CD14-positive monocyte (primary cell): ENCODE measurements at regions not wholly inside any gene's neighbourhood (a gene's known extent, or its start where the extent isn't known, plus 50 kb on each side); places are given as distances from the start of the nearest gene placed in this dataset.

Experiments
- DNase-seq, 3 donors: peaks; one replicate each; pipeline ENCODE4 v3.0.0-alpha.2; 2011 to 2022
- H2AFZ ChIP-seq: 2 replicates; pipeline ENCODE4 v1.6.0; 2012; ENCODE audit warnings: mild to moderate bottlenecking, low read depth, low read length, inconsistent platforms; ENCODE audit not compliant: insufficient read depth, poor library complexity, severe bottlenecking
- H3K27ac ChIP-seq, 2 donors: 1 replicate in 1 of 2; 2 replicates in 1 of 2; pipeline ENCODE4 v1.5.1; 2012 to 2013; ENCODE audit warnings: low read length in 2 of 2, control low read depth in 1 of 2, inconsistent platforms in 1 of 2, low read depth in 1 of 2, mild to moderate bottlenecking in 1 of 2
- H3K27me3 ChIP-seq, 2 donors: one replicate each; pipeline versions ENCODE4 v1.6.0 to v1.6.1; 2011 to 2013; ENCODE audit warnings: low read length in 2 of 2; ENCODE audit not compliant: control insufficient read depth in 2 of 2, insufficient read depth in 2 of 2
- H3K36me3 ChIP-seq, 2 donors: replicated peaks in 1 of 2; 1 replicate in 1 of 2; 2 replicates in 1 of 2; pipeline versions ENCODE4 v1.5.1 to v1.6.1; 2012 to 2013; ENCODE audit warnings: low read length in 2 of 2, control low read depth in 1 of 2, inconsistent platforms in 1 of 2, mild to moderate bottlenecking in 1 of 2; ENCODE audit not compliant: insufficient read depth in 2 of 2, control insufficient read depth in 1 of 2
- H3K4me1 ChIP-seq, 2 donors: 1 replicate in 1 of 2; 2 replicates in 1 of 2; pipeline versions ENCODE4 v1.5.1 to v1.6.1; 2012 to 2013; ENCODE audit warnings: low read length in 2 of 2, control low read depth in 1 of 2, inconsistent platforms in 1 of 2, mild to moderate bottlenecking in 1 of 2, moderate library complexity in 1 of 2; ENCODE audit not compliant: insufficient read depth in 2 of 2, control insufficient read depth in 1 of 2
- H3K4me2 ChIP-seq: replicated peaks from 2 replicates; pipeline ENCODE3; 2012; ENCODE audit warnings: low read length, moderate library complexity, mild to moderate bottlenecking; ENCODE audit not compliant: poor library complexity, severe bottlenecking; ENCODE audit errors: extremely low read depth
- H3K4me3 ChIP-seq, 3 experiments: fragments of 200-600 bp in 1 of 3; sonication (generic) in 1 of 3; replicated peaks in 1 of 3; 1 replicate in 2 of 3; 2 replicates in 1 of 3; pipeline ENCODE4 v1.5.1; 2011 to 2013; ENCODE audit warnings: low read length in 3 of 3, mild to moderate bottlenecking in 3 of 3, control low read depth in 2 of 3, low read depth in 2 of 3, inconsistent platforms in 1 of 3, moderate library complexity in 1 of 3
- H3K79me2 ChIP-seq: 2 replicates; pipeline ENCODE4 v1.6.0; 2012; ENCODE audit warnings: mild to moderate bottlenecking, control low read depth, inconsistent platforms, low read length, moderate library complexity; ENCODE audit not compliant: insufficient read depth
- H3K9ac ChIP-seq: 2 replicates; pipeline ENCODE4 v1.6.0; 2017; ENCODE audit warnings: low read length, mild to moderate bottlenecking; ENCODE audit not compliant: insufficient read depth, poor library complexity, severe bottlenecking
- H3K9me3 ChIP-seq, 2 donors: replicated peaks in 1 of 2; 1 replicate in 1 of 2; 2 replicates in 1 of 2; pipeline versions ENCODE4 v1.5.1 to v1.6.1; 2012 to 2013; ENCODE audit warnings: low read length in 2 of 2, control low read depth in 1 of 2; ENCODE audit not compliant: control insufficient read depth in 1 of 2, insufficient read depth in 1 of 2
- H4K20me1 ChIP-seq: 2 replicates; pipeline ENCODE4 v1.6.0; 2012; ENCODE audit warnings: mild to moderate bottlenecking, low read length, control low read depth, moderate library complexity; ENCODE audit not compliant: insufficient read depth
- H3K27ac Mint-ChIP-seq, 7 donors: one replicate each; pipeline ENCODE4 v1.8.0; 2020; ENCODE audit warnings: mild to moderate bottlenecking in 7 of 7, mixed read lengths in 7 of 7, moderate library complexity in 6 of 7, inconsistent platforms in 2 of 7
- H3K27me3 Mint-ChIP-seq, 3 donors: one replicate each; pipeline ENCODE4 v1.8.0; 2021 to 2022; ENCODE audit warnings: low read depth in 3 of 3, mild to moderate bottlenecking in 3 of 3, mixed read lengths in 3 of 3, moderate library complexity in 3 of 3, inconsistent platforms in 1 of 3
- H3K36me3 Mint-ChIP-seq, 2 donors: one replicate each; pipeline ENCODE4 v1.8.0; 2020; ENCODE audit warnings: mixed read lengths in 2 of 2, inconsistent platforms in 1 of 2, mild to moderate bottlenecking in 1 of 2
- H3K4me1 Mint-ChIP-seq: one replicate; pipeline ENCODE4 v1.8.0; 2020; ENCODE audit warnings: mild to moderate bottlenecking, mixed read lengths
- H3K4me3 Mint-ChIP-seq, 2 donors: one replicate each; pipeline ENCODE4 v1.8.0; 2020; ENCODE audit warnings: mild to moderate bottlenecking in 2 of 2, mixed read lengths in 2 of 2, moderate library complexity in 1 of 2
- H3K9me3 Mint-ChIP-seq, 7 donors: one replicate each; pipeline ENCODE4 v1.8.0; 2020 to 2022; ENCODE audit warnings: mixed read lengths in 7 of 7, mild to moderate bottlenecking in 6 of 7, moderate library complexity in 6 of 7, inconsistent platforms in 2 of 7
- WGBS: methylation state at CpG from one replicate; pipeline ENCODE4 v1.1.5; 2013; ENCODE audit warnings: missing lambda C conversion rate; ENCODE audit not compliant: insufficient coverage; 5-methylcytosine and 5-hydroxymethylcytosine counted together
- intact Hi-C, 2 donors: fragments of 100-400 bp; cut with micrococcal nuclease; formaldehyde crosslinking; loops; one replicate each; pipeline versions ENCODE4 v1.15.0 to v1.15.1; 2023
- TF ChIP-seq, protein P1 (sequence below): fragments of 200-600 bp; IDR thresholded peaks from one replicate; pipeline ENCODE4 v1.8.0; 2022; ENCODE audit warnings: antibody characterized with exemption, mild to moderate bottlenecking

DNA sequence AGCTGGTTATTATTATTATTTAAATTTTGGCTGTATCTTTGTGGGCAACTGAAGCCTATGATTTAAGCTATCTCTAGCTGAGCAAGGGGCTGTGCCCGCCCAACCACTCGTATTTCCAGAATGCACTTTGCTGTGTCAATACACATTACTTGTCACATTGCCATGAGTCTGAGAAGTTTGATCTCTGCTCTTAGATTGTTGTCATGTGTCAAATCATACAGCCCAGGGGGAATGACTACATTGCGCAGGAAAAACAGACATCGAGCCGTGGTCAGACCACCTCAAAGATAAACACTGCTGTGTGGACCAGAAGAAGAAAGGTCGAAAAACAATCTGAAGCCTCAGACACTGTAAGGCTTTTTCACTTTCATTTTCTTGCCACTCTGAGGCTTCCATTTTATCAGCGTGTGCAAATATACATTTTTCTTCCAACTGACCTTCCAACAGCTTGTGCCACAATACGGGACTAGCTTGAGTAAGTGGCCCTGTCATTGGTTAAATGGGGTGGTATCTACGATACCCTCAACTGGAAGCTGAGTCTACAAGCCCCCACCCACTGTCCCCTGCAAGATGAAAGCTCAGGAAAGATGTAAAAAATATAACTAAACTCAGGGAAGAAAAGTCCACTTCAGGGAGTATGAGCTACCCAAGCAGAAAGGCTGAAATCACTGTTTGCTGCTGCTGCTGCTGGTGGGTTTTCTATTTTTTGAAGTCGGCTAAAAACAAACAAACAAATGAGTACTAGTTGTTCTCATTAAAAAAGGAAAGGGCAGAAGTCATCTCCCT is 603.0 kb downstream of the BNC2 start:
- H3K4me1 Mint-ChIP-seq, result no peaks in the 10 kb centered on the region
- Histone ChIP-seq H3K4me1 (no peaks in the 10 kb centered on the region), H3K36me3 (no peaks in the 10 kb centered on the region), H3K27me3 (peaks cover 0 to 3% of the 10 kb centered on the region in 2 donors), H3K4me3 (no peak overlapping the region), H3K4me2 (no peak overlapping the region), H4K20me1 (no peaks in the 10 kb centered on the region), H2AFZ (no peak overlapping the region), H3K9ac (no peak overlapping the region), H3K9me3 (no peaks in the 10 kb centered on the region), H3K79me2 (no peaks in the 10 kb centered on the region), H3K27ac (no peak overlapping the region)
- H3K9me3 Mint-ChIP-seq, result peaks cover 0 to 8% (median 2%) of the 10 kb centered on the region in 7 donors
- peaks cover 4 to 13% (median 12%) of the 10 kb centered on the region in 3 donors for H3K27me3 Mint-ChIP-seq
- no peak overlapping the region for H3K27ac Mint-ChIP-seq
- H3K4me3 Mint-ChIP-seq, result no peak overlapping the region
- 97% methylated on average over 3 of the region's 10 CpGs for WGBS
- intact Hi-C loops, result no loop called here
- TF ChIP-seq, protein P1, sequence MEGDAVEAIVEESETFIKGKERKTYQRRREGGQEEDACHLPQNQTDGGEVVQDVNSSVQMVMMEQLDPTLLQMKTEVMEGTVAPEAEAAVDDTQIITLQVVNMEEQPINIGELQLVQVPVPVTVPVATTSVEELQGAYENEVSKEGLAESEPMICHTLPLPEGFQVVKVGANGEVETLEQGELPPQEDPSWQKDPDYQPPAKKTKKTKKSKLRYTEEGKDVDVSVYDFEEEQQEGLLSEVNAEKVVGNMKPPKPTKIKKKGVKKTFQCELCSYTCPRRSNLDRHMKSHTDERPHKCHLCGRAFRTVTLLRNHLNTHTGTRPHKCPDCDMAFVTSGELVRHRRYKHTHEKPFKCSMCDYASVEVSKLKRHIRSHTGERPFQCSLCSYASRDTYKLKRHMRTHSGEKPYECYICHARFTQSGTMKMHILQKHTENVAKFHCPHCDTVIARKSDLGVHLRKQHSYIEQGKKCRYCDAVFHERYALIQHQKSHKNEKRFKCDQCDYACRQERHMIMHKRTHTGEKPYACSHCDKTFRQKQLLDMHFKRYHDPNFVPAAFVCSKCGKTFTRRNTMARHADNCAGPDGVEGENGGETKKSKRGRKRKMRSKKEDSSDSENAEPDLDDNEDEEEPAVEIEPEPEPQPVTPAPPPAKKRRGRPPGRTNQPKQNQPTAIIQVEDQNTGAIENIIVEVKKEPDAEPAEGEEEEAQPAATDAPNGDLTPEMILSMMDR, result no peak
- DNase-seq, result no peak
- no peaks in the 10 kb centered on the region for H3K36me3 Mint-ChIP-seq

DNA sequence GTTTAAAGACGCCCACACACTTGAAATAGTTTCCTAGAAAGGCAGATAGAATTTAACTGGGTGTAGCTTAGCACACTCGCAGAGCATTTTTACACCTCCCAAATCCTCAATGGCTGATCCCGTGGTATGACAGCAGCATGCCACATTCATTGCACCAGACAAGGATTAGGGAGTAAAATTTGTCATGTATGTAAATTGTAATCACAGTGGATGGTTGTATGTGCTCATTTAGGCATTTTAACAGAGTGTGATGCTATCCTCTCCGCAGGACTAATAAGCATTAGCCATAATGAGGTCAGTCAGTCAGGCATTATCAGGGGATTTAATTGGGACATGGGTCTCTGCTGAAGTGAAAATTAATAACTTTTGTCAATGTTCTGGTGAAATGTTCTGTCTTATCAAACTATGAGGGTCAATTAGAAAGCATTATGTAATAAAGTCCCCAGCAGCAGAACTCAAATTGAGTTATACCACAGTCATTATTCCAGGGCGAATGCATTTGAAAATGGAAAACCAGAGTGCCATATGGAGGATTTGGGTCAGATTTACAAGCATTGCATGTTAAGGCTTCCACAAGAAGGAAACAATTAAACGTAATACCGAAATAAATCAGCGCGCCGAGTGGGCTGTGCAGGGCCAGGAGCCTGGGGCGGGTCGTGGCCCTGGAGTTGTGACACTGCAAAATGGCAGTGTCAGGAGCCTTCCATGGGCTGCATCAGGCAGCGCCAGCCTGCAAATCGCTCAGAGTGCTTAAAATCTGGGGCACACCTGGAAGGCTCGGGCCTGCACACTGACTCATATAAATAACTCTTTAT is 602.2 kb downstream of the BNC2 start:
- Histone ChIP-seq H3K4me1 (no peaks in the 10 kb centered on the region), H3K4me3 (no peak overlapping the region), H3K36me3 (no peaks in the 10 kb centered on the region), H3K27me3 (peaks cover 0 to 2% of the 10 kb centered on the region in 2 donors), H3K27ac (no peak overlapping the region), H3K79me2 (no peaks in the 10 kb centered on the region), H2AFZ (no peak overlapping the region), H3K9ac (no peak overlapping the region), H3K9me3 (no peaks in the 10 kb centered on the region), H3K4me2 (no peak overlapping the region), H4K20me1 (no peaks in the 10 kb centered on the region)
- Mint-ChIP-seq H3K27ac (no peak overlapping the region), H3K4me1 (no peaks in the 10 kb centered on the region), H3K9me3 (peaks cover 0 to 8% (median 2%) of the 10 kb centered on the region in 7 donors), H3K27me3 (peaks cover 3 to 12% (median 5%) of the 10 kb centered on the region in 3 donors), H3K4me3 (no peak overlapping the region), H3K36me3 (no peaks in the 10 kb centered on the region)
- no peak for DNase-seq
- WGBS, result 98% methylated on average over 8 of the region's 15 CpGs
- intact Hi-C loops, result no loop called here
- TF ChIP-seq, protein P1, result no peak
